Panc1 (cell line): ENCODE measurements at regions not wholly inside any gene's neighbourhood (a gene's known extent, or its start where the extent isn't known, plus 50 kb on each side); places are given as distances from the start of the nearest gene placed in this dataset.

ENCODE experiments used
- ATAC-seq: fragments of 200-7000 bp; cut with Tn5 transposase; 2 replicates; pipeline ENCODE4 v1.9.1; 2020; ENCODE audit warnings: mild to moderate bottlenecking, moderate library complexity
- BruUV-seq: library from RNA; stranded (reverse); fragments of 400-500 nt; replicated peaks from 2 replicates; lab custom pipeline; 2021; lab: Mats Ljungman, UMichigan
- CTCF ChIA-PET: fragments of 300-600 bp; sonication (Branson Sonifier 250); formaldehyde crosslinking; loops from one replicate; lab custom pipeline; 2022; ENCODE audit warnings: antibody characterized with exemption; lab: Charles Lee
- POLR2A ChIA-PET: fragments of 300-600 bp; sonication (Branson Sonifier 250); formaldehyde crosslinking; loops from one replicate; lab custom pipeline; 2022; ENCODE audit warnings: antibody characterized with exemption; lab: Charles Lee
- DNase-seq: peaks from one replicate; pipeline ENCODE4 v3.0.0-alpha.2; 2010; ENCODE audit warnings: low read depth, low spot score
- H3K27ac ChIP-seq: 2 replicates; pipeline ENCODE4 v1.5.1; 2011; ENCODE audit warnings: mild to moderate bottlenecking, low read length, inconsistent platforms
- H3K27me3 ChIP-seq: fragments of 200-500 bp; sonication (Bioruptor generic); 2 replicates; pipeline ENCODE4 v1.6.0; 2014; ENCODE audit warnings: low read length, inconsistent platforms; ENCODE audit not compliant: control insufficient read depth, insufficient read depth
- H3K36me3 ChIP-seq: fragments of 200-500 bp; sonication (Bioruptor generic); 2 replicates; pipeline ENCODE4 v1.5.1; 2014; ENCODE audit warnings: inconsistent platforms, mild to moderate bottlenecking, low read length, moderate library complexity; ENCODE audit not compliant: control insufficient read depth, insufficient read depth
- H3K4me1 ChIP-seq: 2 replicates; pipeline ENCODE4 v1.5.1; 2011; ENCODE audit warnings: inconsistent platforms, mild to moderate bottlenecking, low read length, moderate library complexity; ENCODE audit not compliant: control insufficient read depth, insufficient read depth
- H3K4me3 ChIP-seq, 2 experiments: 2 replicates each; pipeline ENCODE4 v1.5.1; 2011 to 2012; ENCODE audit warnings: low read depth in 2 of 2, low read length in 2 of 2, mild to moderate bottlenecking in 2 of 2, inconsistent platforms in 1 of 2, moderate library complexity in 1 of 2
- H3K9me3 ChIP-seq: fragments of 200-500 bp; sonication (Bioruptor generic); 2 replicates; pipeline ENCODE4 v1.5.1; 2014; ENCODE audit warnings: low read depth, mild to moderate bottlenecking, inconsistent platforms, low read length, moderate library complexity; ENCODE audit not compliant: control insufficient read depth, insufficient read depth
- POLR2AphosphoS5 ChIP-seq: IDR thresholded peaks from 2 replicates; pipeline ENCODE4 v1.6.1; 2012; ENCODE audit warnings: mild to moderate bottlenecking, low read depth, low read length, moderate library complexity
- REST ChIP-seq, 2 experiments: IDR thresholded peaks; 2 replicates each; pipeline ENCODE4 v1.6.1; 2011 to 2012; ENCODE audit warnings: low read depth in 2 of 2, control low read depth in 1 of 2, low read length in 1 of 2, mild to moderate bottlenecking in 1 of 2, moderate library complexity in 1 of 2; ENCODE audit not compliant: insufficient read depth in 1 of 2
- SIN3A ChIP-seq: IDR thresholded peaks from 2 replicates; pipeline ENCODE4 v1.6.1; 2012; ENCODE audit warnings: low read depth, mild to moderate bottlenecking, low read length, moderate library complexity, borderline replicate concordance; ENCODE audit not compliant: insufficient read depth
- TCF7L2 ChIP-seq: IDR thresholded peaks from 2 replicates; pipeline ENCODE4 v1.6.1; 2011; ENCODE audit warnings: mild to moderate bottlenecking, low read depth, low read length, inconsistent platforms
- in situ Hi-C: cut with HindIII; loops from 2 replicates; pipeline ENCODE4 v1.10.0; 2016; ENCODE audit warnings: low sequenced_read_pairs, low pct_unique_long_range_greater_than_20kb
- intact Hi-C: fragments of 100-400 bp; cut with micrococcal nuclease; formaldehyde crosslinking; loops from one replicate; pipeline ENCODE4 v1.10.0; 2022; ENCODE audit not compliant: unreplicated experiment
- TF ChIP-seq, protein P1 (sequence below): fragments of 450-650 bp; IDR thresholded peaks from 2 replicates; pipeline ENCODE4 v1.5.1; 2017; ENCODE audit warnings: mild to moderate bottlenecking

GRCh38 chr11:11072067-11072466, 214.2 kb upstream of the ZBED5 start:
- ChIA-PET POLR2A (no interaction called here), CTCF (no interaction called here)
- in situ Hi-C loops (no loop called here), intact Hi-C loops (no loop called here)
- H3K9me3 ChIP-seq: no peaks in the 10 kb centered on the region
- H3K4me1 ChIP-seq: no peaks in the 10 kb centered on the region
- TF ChIP-seq REST (IDR thresholded peaks at IDR 0.05; ENCODE audit: insufficient read depth in 1 of 2, low read depth in 2 of 2, low read length in 1 of 2) (no peak), SIN3A (no peak), POLR2AphosphoS5 (no peak), TCF7L2 (no peak)
- TF ChIP-seq, protein P1, sequence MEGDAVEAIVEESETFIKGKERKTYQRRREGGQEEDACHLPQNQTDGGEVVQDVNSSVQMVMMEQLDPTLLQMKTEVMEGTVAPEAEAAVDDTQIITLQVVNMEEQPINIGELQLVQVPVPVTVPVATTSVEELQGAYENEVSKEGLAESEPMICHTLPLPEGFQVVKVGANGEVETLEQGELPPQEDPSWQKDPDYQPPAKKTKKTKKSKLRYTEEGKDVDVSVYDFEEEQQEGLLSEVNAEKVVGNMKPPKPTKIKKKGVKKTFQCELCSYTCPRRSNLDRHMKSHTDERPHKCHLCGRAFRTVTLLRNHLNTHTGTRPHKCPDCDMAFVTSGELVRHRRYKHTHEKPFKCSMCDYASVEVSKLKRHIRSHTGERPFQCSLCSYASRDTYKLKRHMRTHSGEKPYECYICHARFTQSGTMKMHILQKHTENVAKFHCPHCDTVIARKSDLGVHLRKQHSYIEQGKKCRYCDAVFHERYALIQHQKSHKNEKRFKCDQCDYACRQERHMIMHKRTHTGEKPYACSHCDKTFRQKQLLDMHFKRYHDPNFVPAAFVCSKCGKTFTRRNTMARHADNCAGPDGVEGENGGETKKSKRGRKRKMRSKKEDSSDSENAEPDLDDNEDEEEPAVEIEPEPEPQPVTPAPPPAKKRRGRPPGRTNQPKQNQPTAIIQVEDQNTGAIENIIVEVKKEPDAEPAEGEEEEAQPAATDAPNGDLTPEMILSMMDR: no peak
- ATAC-seq: no peak
- H3K36me3 ChIP-seq: no peaks in the 10 kb centered on the region
- no peak for DNase-seq
- H3K27ac ChIP-seq: no peak overlapping the region
- H3K27me3 ChIP-seq: 0 out of 2 replicates have a peak, but pooled peaks cover 2% of the 10 kb centered on the region
- no TSS peak for BruUV-seq
- no peak overlapping the region for H3K4me3 ChIP-seq

DNA sequence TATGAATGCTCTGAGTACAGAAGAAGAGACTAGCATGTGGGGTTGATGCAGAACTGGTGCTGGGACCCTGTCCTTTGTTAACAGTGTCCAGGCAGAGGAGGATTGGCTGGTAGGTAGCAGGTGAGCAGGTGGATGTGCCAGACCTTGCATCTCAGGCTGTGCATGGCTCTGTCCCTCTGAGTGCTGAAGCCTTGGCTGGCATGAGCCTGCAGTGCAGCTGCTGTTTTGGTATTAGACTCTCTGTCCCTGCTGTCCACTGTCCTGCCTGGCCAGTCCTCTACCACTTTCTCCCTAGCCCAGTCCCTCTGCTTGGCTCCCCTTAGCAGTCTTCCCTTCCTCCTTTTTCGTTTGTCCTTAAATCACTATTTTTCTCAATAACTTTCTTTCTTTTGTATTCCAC, 213.6 kb upstream of the ZBED5 start:
- TF ChIP-seq POLR2AphosphoS5 (no peak), TCF7L2 (no peak), SIN3A (no peak), REST (IDR thresholded peaks at IDR 0.05; ENCODE audit: insufficient read depth in 1 of 2, low read depth in 2 of 2, low read length in 1 of 2) (no peak)
- TF ChIP-seq, protein P1: no peak
- Histone ChIP-seq H3K4me3 (no peak overlapping the region), H3K4me1 (no peaks in the 10 kb centered on the region), H3K9me3 (no peaks in the 10 kb centered on the region), H3K36me3 (no peaks in the 10 kb centered on the region), H3K27me3 (0 out of 2 replicates have a peak, but pooled peaks cover 2% of the 10 kb centered on the region), H3K27ac (no peak overlapping the region)
- no TSS peak for BruUV-seq
- peak; percentile 8; the same call in 1 of the 2 replicates for ATAC-seq
- no peak for DNase-seq
- intact Hi-C loops (no loop called here), in situ Hi-C loops (no loop called here)
- ChIA-PET POLR2A (no interaction called here), CTCF (no interaction called here)
